ENCODE measurements at regions not wholly inside any gene's neighbourhood (a gene's known extent, or its start where the extent isn't known, plus 50 kb on each side); places are given as distances from the start of the nearest gene placed in this dataset.

- ChIA-PET POLR2A (ENCODE audit: low non-redundant PET) (no interaction called here), CTCF (no interaction called here)
- DNase-seq (ENCODE audit: low spot score), result no peak
- no peak for TF ChIP-seq CTCF (conservative IDR thresholded peaks at IDR 0.05; ENCODE audit: low read depth)
- H3K27ac ChIP-seq, result no peak overlapping the region
Observed at GRCh38 chr10:57776688-57777432, 490.8 kb downstream of the IPMK start.

GRCh38 chr10:57775250-57775649 is 492.4 kb downstream of the IPMK start:
- no peak for DNase-seq (ENCODE audit: low spot score)
- no peak for TF ChIP-seq CTCF (conservative IDR thresholded peaks at IDR 0.05; ENCODE audit: low read depth)
- no peak overlapping the region for H3K27ac ChIP-seq
- ChIA-PET CTCF (no interaction called here), POLR2A (ENCODE audit: low non-redundant PET) (no interaction called here)

GRCh38 chr10:57769298-57769697 is 498.4 kb downstream of the IPMK start:
- POLR2A ChIA-PET (ENCODE audit: low non-redundant PET), result no interaction called here
- TF ChIP-seq CTCF (conservative IDR thresholded peaks at IDR 0.05; ENCODE audit: low read depth), result no peak
- CTCF ChIA-PET, result interaction anchor here (0.5 kb wide), 1 partner anchor 394 kb away, joined by 4 read pairs; no protein-coding TSS in a partner anchor
- no peak for DNase-seq (ENCODE audit: low spot score)
- H3K27ac ChIP-seq, result no peak overlapping the region

GRCh38 chr10:57759777-57760176 is 507.9 kb downstream of the IPMK start:
- POLR2A ChIA-PET (ENCODE audit: low non-redundant PET), result no interaction called here
- H3K27ac ChIP-seq, result no peak overlapping the region
- no peak for DNase-seq (ENCODE audit: low spot score)
- CTCF ChIA-PET, result no interaction called here
- no peak for TF ChIP-seq CTCF (conservative IDR thresholded peaks at IDR 0.05; ENCODE audit: low read depth)

GRCh38 chr10:57754803-57755202 is 512.9 kb downstream of the IPMK start:
- CTCF ChIA-PET, result no interaction called here
- DNase-seq (ENCODE audit: low spot score), result no peak
- POLR2A ChIA-PET (ENCODE audit: low non-redundant PET), result no interaction called here
- no peak overlapping the region for H3K27ac ChIP-seq
- TF ChIP-seq CTCF (conservative IDR thresholded peaks at IDR 0.05; ENCODE audit: low read depth), result no peak

- no peak overlapping the region for H3K27ac ChIP-seq
- POLR2A ChIA-PET (ENCODE audit: low non-redundant PET), result no interaction called here
- CTCF ChIA-PET, result no interaction called here
- TF ChIP-seq CTCF (conservative IDR thresholded peaks at IDR 0.05; ENCODE audit: low read depth), result no peak
- no peak for DNase-seq (ENCODE audit: low spot score)
Observed at GRCh38 chr10:57743711-57744110, 524.0 kb downstream of the IPMK start.
